ENCODE measurements at regions not wholly inside any gene's neighbourhood (a gene's known extent, or its start where the extent isn't known, plus 50 kb on each side); places are given as distances from the start of the nearest gene placed in this dataset.

GRCh38 chr22:47690586-47690985 lies 928.1 kb downstream of the TBC1D22A start:
- no peak for DNase-seq

- no peak for DNase-seq
Observed at GRCh38 chr22:47690166-47690565, 927.7 kb downstream of the TBC1D22A start.

GRCh38 chr22:47687776-47688175 lies 925.3 kb downstream of the TBC1D22A start:
- DNase-seq, result no peak

- DNase-seq, result no peak
Observed at GRCh38 chr22:47687346-47687655, 924.9 kb downstream of the TBC1D22A start.

- DNase-seq, result no peak
Observed at GRCh38 chr22:47686594-47687345, 924.3 kb downstream of the TBC1D22A start.

- DNase-seq, result no peak
Observed at GRCh38 chr22:47681411-47682165, 919.1 kb downstream of the TBC1D22A start.

- DNase-seq, result no peak
Observed at GRCh38 chr22:47678636-47679287, 916.3 kb downstream of the TBC1D22A start.

- DNase-seq, result no peak
Observed at GRCh38 chr22:47678048-47678447, 915.6 kb downstream of the TBC1D22A start.

- DNase-seq, result no peak
Observed at GRCh38 chr22:47676685-47677084, 914.2 kb downstream of the TBC1D22A start.

- DNase-seq, result no peak
Observed at GRCh38 chr22:47674600-47674999, 912.1 kb downstream of the TBC1D22A start.

- no peak for DNase-seq
Observed at GRCh38 chr22:47673557-47673956, 911.1 kb downstream of the TBC1D22A start.

- no peak for DNase-seq
Observed at GRCh38 chr22:47672526-47672925, 910.1 kb downstream of the TBC1D22A start.

- DNase-seq, result no peak
Observed at GRCh38 chr22:47665151-47665550, 902.7 kb downstream of the TBC1D22A start.

GRCh38 chr22:47663615-47664605 lies 901.5 kb downstream of the TBC1D22A start:
- no peak for DNase-seq

- no peak for DNase-seq
Observed at GRCh38 chr22:47659467-47660223, 897.2 kb downstream of the TBC1D22A start.

- DNase-seq, result no peak
Observed at GRCh38 chr22:47658182-47658581, 895.7 kb downstream of the TBC1D22A start.

GRCh38 chr22:47657224-47657623 lies 894.8 kb downstream of the TBC1D22A start:
- no peak for DNase-seq

GRCh38 chr22:47656806-47657205 lies 894.4 kb downstream of the TBC1D22A start:
- DNase-seq, result no peak

- no peak for DNase-seq
Observed at GRCh38 chr22:47655930-47656329, 893.5 kb downstream of the TBC1D22A start.

- no peak for DNase-seq
Observed at GRCh38 chr22:47654922-47655491, 892.6 kb downstream of the TBC1D22A start.

GRCh38 chr22:47653921-47654320 lies 891.5 kb downstream of the TBC1D22A start:
- no peak for DNase-seq

Measured in activated effector memory CD4-positive, alpha-beta T cell treated with Interleukin-2 at 50 U/mL for 16 hours (primary cell).